ENCODE measurements at regions not wholly inside any gene's neighbourhood (a gene's known extent, or its start where the extent isn't known, plus 50 kb on each side); places are given as distances from the start of the nearest gene placed in this dataset.

- no peak for DNase-seq
- no TSS peak for BruUV-seq (replicated peaks)
- H3K27ac ChIP-seq (ENCODE audit: low read length): no peak overlapping the region
- POLR2A ChIA-PET (ENCODE audit: unreplicated experiment): no interaction called here
- no peak overlapping the region for H3K4me2 ChIP-seq (ENCODE audit: low read length)
- H3K4me1 ChIP-seq (ENCODE audit: insufficient read depth, low read length): peaks cover 7% of the 10 kb centered on the region
- no peak overlapping the region for H3K9ac ChIP-seq (ENCODE audit: low read length)
- ATAC-seq: no peak
- H3F3A ChIP-seq (ENCODE audit: low read length, unreplicated experiment): no peaks in the 10 kb centered on the region
- H3K36me3 ChIP-seq (ENCODE audit: low read depth, low read length): no peaks in the 10 kb centered on the region
- CTCF ChIA-PET: no interaction called here
- no peaks in the 10 kb centered on the region for H3K9me3 ChIP-seq (ENCODE audit: low read length)
- H3K4me3 ChIP-seq (ENCODE audit: low read length): no peak overlapping the region
- no peaks in the 10 kb centered on the region for H3K9me2 ChIP-seq (replicated peaks; ENCODE audit: low read length)
- H2AFZ ChIP-seq (ENCODE audit: low read length): no peak overlapping the region
- no peaks in the 10 kb centered on the region for H3K27me3 ChIP-seq (ENCODE audit: low read length)
- intact Hi-C loops (cut with micrococcal nuclease): no loop called here
- H4K20me1 ChIP-seq (ENCODE audit: low read length): no peaks in the 10 kb centered on the region
- H3K79me2 ChIP-seq (ENCODE audit: low read length): no peaks in the 10 kb centered on the region
- TF ChIP-seq CTCF (conservative IDR thresholded peaks at IDR 0.05; ENCODE audit: low read depth, low read length) (no peak), EZH2phosphoT487 (IDR thresholded peaks at IDR 0.05; ENCODE audit: borderline replicate concordance, low read length) (no peak), EZH2 (IDR thresholded peaks at IDR 0.05; ENCODE audit: low read length, unreplicated experiment) (no peak)
These were observed 55.2 kb upstream of the CAB39 start for GRCh38 chr2:230657462-230657861.

DNA sequence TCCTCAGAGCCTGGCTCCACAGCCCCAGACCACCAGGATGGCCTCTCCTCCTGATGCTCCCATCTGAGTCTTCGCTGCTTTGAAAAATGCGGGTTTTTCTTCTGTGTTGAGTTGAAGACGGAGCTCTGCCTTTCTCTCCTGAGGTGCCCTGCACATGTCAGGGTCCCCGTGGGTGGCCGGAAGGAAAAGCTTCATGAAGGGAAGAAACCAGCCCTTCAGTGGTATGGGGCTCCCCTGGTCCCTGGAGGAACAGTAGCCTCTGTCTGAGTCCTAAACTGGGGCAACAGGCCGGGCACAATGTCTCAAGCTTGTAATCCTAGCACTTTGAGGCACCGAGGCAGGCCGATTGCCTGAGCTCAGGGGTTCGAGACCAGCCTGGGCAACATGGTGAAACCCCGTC is 54.7 kb upstream of the CAB39 start:
- Histone ChIP-seq H3K27me3 (ENCODE audit: low read length) (no peaks in the 10 kb centered on the region), H4K20me1 (ENCODE audit: low read length) (no peaks in the 10 kb centered on the region), H3K27ac (ENCODE audit: low read length) (no peak overlapping the region), H3K4me1 (ENCODE audit: insufficient read depth, low read length) (peaks cover 7% of the 10 kb centered on the region), H3F3A (ENCODE audit: low read length, unreplicated experiment) (no peaks in the 10 kb centered on the region), H3K4me3 (ENCODE audit: low read length) (no peak overlapping the region), H3K9me2 (replicated peaks; ENCODE audit: low read length) (no peaks in the 10 kb centered on the region), H3K4me2 (ENCODE audit: low read length) (no peak overlapping the region), H3K9me3 (ENCODE audit: low read length) (no peaks in the 10 kb centered on the region), H3K36me3 (ENCODE audit: low read depth, low read length) (no peaks in the 10 kb centered on the region), H3K9ac (ENCODE audit: low read length) (no peak overlapping the region), H3K79me2 (ENCODE audit: low read length) (no peaks in the 10 kb centered on the region), H2AFZ (ENCODE audit: low read length) (no peak overlapping the region)
- ChIA-PET CTCF (no interaction called here), POLR2A (ENCODE audit: unreplicated experiment) (no interaction called here)
- ATAC-seq (no peak), DNase-seq (no peak)
- no TSS peak for BruUV-seq (replicated peaks)
- TF ChIP-seq EZH2phosphoT487 (IDR thresholded peaks at IDR 0.05; ENCODE audit: borderline replicate concordance, low read length) (no peak), EZH2 (IDR thresholded peaks at IDR 0.05; ENCODE audit: low read length, unreplicated experiment) (no peak), CTCF (conservative IDR thresholded peaks at IDR 0.05; ENCODE audit: low read depth, low read length) (no peak)
- intact Hi-C loops (cut with micrococcal nuclease): no loop called here

- POLR2A ChIA-PET (ENCODE audit: unreplicated experiment): no interaction called here
- DNase-seq: no peak
- no peaks in the 10 kb centered on the region for H3K9me3 ChIP-seq (ENCODE audit: low read length)
- no peaks in the 10 kb centered on the region for H3K9me2 ChIP-seq (replicated peaks; ENCODE audit: low read length)
- intact Hi-C loops (cut with micrococcal nuclease): no loop called here
- H2AFZ ChIP-seq (ENCODE audit: low read length): no peak overlapping the region
- H3K27me3 ChIP-seq (ENCODE audit: low read length): no peaks in the 10 kb centered on the region
- CTCF ChIA-PET: no interaction called here
- no peak overlapping the region for H3K4me2 ChIP-seq (ENCODE audit: low read length)
- H3K79me2 ChIP-seq (ENCODE audit: low read length): no peaks in the 10 kb centered on the region
- no peaks in the 10 kb centered on the region for H3F3A ChIP-seq (ENCODE audit: low read length, unreplicated experiment)
- TF ChIP-seq EZH2phosphoT487 (IDR thresholded peaks at IDR 0.05; ENCODE audit: borderline replicate concordance, low read length): no peak
- no TSS peak for BruUV-seq (replicated peaks)
- no peaks in the 10 kb centered on the region for H3K36me3 ChIP-seq (ENCODE audit: low read depth, low read length)
- no peak overlapping the region for H3K9ac ChIP-seq (ENCODE audit: low read length)
- ATAC-seq: 0 out of 2 replicates have a peak, but pooled peaks have one; percentile 13
- no peak overlapping the region for H3K27ac ChIP-seq (ENCODE audit: low read length)
- H4K20me1 ChIP-seq (ENCODE audit: low read length): no peaks in the 10 kb centered on the region
- peaks cover 7% of the 10 kb centered on the region for H3K4me1 ChIP-seq (ENCODE audit: insufficient read depth, low read length)
- H3K4me3 ChIP-seq (ENCODE audit: low read length): no peak overlapping the region
These were observed 54.1 kb upstream of the CAB39 start for GRCh38 chr2:230658577-230658876.
